MM.1S (cell line): ENCODE measurements at regions not wholly inside any gene's neighbourhood (a gene's known extent, or its start where the extent isn't known, plus 50 kb on each side); places are given as distances from the start of the nearest gene placed in this dataset.

Experiments used
- CTCF ChIP-seq: fragments of 300-600 bp; sonication (generic); IDR thresholded peaks from 2 replicates; pipeline ENCODE4 v1.5.1; 2016; ENCODE audit warnings: antibody characterized with exemption, low read length, mixed read lengths
- EZH2 ChIP-seq: fragments of 300-600 bp; sonication (generic); optimal IDR thresholded peaks from 2 replicates; pipeline ENCODE3; 2017; ENCODE audit warnings: low read depth, mild to moderate bottlenecking, antibody characterized with exemption, low read length, mixed read lengths
- EZH2phosphoT487 ChIP-seq: fragments of 300-600 bp; sonication (generic); IDR thresholded peaks from 2 replicates; pipeline ENCODE4 v1.6.1; 2018; ENCODE audit warnings: antibody characterized with exemption, low read length

- TF ChIP-seq CTCF (no peak), EZH2 (no peak), EZH2phosphoT487 (no peak)
These were observed 626.6 kb downstream of the DSC3 start for GRCh38 chr18:30415903-30416302.
